GM21723 (cell line): ENCODE measurements at regions not wholly inside any gene's neighbourhood (a gene's known extent, or its start where the extent isn't known, plus 50 kb on each side); places are given as distances from the start of the nearest gene placed in this dataset.

Experiments used
- ATAC-seq: cut with Tn5 transposase; IDR thresholded peaks from one replicate; pipeline ENCODE4 v1.9.1; 2021; ENCODE audit warnings: mild to moderate bottlenecking, moderate library complexity; ENCODE audit not compliant: unreplicated experiment

DNA sequence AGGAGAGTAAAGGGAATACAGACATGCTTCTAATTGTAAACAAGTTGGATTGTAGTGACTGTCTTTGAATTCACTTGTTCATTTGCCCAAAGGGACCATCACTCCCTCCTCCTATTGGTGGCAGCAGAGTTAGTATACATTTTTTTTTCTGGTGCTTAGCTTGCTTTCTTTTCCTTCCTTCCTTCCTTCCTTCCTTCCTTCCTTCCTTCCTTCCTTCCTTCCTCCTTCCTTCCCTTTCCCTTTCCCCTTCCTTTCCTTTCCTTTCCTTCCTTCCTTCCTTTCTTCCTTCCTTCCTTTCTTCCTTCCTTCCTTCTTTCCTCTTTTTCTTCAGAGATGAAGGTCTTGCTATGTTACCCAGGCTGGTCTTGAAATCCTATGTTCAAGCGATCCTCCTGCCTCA is 94.8 kb upstream of the ATP6AP2 start:
- ATAC-seq, result no peak

DNA sequence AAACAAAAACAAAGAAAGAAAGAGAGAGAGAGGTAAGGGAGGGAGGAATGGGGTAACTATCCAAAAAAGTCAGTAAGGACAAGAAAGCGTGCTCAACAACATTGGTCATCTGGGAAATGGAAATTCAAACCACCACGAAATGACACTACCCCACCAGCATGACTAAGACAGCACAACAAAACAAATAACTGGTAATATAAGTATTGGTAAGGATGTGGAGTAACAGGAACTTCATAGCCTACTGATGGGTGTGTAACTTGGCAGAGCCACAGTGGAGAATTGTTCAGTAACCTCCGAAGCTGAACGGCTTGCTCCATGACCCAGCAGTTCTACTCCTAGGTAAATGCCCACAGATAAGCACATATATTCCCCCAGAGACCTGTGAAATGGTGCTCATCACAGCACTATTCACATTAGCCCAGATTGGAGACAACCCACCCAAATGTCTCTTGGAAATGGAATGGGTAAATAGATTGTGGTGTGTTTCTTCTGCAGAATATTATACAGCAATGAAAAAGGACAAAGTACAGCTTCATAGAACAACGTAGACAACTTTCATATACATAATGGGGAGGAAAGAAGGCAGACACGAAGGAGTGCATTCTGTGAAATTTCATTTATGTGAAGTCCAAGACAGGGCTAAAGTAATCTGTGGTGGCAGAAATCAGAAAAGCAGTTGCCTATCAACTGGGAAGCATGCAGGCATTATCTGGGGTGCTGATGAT is 95.5 kb upstream of the ATP6AP2 start:
- ATAC-seq, result no peak

DNA sequence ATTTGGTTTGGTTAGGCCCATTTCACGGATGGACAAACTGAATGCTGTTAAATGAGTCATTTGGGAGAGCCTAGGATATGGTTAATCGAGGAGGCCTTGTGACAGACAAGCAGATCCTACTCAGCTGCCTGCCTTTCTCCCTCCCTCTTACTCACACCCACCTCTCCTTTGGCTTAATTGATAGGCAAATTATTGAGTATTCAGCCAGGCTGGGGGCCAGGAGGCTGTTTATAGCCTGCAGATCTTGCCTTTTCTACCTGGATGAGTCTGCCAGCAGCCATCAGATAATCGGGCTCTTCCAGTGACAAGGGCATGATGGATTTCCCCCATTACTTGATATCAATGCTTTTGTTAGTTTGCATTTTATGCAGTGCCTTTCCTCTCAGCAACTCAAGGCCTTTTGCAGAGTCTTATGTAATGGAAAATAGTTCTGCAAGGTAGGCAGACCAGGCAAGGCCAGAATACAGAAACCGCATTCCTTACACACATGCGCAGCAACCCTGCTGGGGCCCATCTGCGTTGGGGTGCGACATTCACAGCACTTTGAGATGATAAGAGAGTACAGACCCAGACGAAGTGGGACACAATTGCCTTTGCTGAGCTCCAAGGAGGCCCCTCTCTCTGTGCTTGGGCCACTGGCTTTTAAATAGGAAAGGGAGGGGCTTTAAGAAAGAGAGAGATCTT is 96.2 kb upstream of the ATP6AP2 start:
- ATAC-seq, result no peak

DNA sequence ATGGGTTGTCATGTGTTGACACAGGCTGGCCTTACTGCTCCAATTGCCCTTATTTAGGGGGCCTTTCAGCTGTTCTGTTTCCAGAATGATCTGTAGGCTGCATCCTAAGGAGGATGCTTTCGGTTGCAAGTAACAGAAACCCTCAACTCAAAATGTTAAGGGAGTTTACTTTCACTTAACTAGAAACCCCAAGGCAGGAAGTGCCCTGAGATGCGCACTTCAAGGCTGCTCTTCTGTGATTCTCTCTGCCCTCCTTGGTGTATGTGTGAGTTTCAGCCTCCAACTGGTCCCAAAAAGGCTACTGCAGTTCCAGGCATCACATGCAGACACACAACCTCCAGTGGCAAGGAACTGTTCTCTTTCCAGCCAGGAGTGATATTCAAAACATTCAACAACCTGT is 97.3 kb upstream of the ATP6AP2 start:
- ATAC-seq, result no peak

DNA sequence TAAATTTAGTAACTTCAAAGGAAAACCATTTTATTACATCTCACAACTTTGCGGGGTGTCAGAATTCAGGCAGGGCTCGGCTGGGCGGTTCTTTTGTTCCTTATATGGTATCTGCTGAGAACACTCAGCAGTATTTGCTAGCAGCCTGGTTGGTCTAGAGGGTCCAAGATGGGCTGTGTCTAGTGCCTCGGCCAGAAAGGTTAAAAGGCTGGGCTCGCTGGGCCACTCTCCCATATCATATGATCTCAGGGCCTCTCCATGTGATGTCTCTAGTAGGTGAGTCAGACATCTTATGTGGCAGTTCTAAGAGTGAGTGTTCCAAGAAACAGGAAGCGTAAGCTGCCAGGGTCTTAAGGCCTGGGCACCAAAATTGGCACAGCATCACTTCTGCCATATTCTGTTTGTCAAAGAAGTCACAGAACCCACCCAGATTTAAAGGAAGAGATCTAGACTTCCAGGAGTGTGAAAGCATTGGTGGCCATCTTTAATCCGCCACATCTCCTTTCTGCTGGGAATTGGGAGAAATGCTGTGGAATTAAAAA is 100.9 kb upstream of the ATP6AP2 start:
- ATAC-seq, result no peak

DNA sequence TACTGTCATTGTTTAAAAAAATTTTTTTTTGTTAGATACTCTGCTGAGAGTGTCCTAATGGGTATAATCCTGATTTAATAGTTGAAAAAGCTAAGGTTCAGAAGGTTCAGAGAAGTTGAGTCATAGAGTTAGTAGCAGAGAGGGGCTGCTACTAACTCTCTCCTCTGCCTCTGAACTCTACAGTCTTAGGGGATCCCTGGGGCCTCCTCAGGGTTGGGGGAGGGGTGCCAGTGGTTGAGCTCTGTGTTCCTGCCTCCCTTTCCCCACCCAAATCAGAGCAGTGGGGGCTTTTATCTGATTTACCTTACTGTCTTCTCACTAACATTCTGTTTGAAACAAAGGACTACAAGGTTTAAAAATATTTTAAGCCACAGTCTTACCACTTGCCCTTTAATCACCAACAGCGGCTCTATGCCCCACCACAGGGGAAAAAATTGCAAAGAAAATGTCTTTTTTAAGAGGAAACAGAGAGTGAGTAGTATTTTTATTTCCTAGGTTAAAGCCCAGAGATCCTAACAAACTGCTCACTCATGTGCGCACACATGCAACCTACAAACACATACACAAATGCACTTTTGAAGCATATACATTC is 102.2 kb upstream of the ATP6AP2 start:
- no peak for ATAC-seq

DNA sequence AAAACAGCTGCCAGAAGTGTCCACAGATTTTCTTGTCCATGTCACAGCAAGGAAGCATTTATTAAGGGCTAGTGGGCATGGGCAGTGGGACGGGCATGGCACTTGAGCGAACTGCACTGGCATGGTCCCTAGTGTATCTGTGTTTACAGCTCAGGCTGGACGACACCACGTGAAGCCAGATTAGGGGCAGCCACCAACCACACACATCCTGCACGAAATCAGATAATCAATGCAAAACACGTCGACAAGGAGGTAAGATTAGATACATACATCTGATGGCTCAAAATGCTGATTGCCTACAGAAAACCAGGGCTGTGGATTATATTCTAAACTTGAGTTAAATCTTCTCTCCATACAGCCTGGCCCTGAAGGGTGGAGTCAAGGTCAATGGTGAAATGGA is 103.8 kb upstream of the ATP6AP2 start:
- no peak for ATAC-seq

DNA sequence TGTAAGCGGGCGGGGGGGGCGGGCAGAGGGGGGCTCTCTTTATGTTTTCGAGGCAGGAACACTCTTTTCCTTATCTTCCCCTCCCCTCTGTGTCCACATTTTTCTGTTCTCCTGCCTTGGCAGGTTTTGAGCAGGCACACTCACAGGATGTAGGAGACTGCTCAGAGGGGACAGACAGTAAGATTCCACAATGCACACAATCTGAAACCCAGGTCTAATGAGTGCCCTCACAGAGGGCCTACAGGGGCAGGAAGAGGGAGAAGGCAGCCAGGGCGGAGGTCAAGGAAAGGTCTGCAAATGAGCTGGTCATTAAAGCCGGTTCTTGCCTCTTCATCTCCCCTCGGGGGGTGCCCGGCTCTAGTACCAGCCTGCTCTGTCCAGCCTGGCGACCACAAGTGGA is 106.1 kb upstream of the ATP6AP2 start:
- ATAC-seq, result no peak

DNA sequence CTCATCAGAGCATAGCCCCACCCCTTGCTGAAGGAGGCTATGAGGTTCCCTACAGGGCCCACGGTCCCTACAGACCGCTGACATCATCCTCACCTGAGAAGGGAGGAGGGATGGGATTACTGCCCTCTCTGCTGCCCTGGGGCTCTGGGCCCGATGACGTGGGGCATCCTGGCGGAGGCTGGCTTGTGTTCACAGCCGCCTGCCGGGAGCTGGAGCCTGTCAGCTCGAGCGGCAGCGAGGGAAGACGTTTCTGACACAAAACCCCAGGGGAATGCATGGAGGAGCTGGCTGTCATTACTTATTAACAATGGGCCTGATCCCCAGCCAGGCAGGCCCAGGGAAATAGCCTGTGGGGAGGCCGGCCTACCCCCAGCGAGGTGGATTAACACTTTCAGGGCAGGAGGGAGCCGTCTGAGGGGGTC is 106.6 kb upstream of the ATP6AP2 start:
- ATAC-seq, result no peak

DNA sequence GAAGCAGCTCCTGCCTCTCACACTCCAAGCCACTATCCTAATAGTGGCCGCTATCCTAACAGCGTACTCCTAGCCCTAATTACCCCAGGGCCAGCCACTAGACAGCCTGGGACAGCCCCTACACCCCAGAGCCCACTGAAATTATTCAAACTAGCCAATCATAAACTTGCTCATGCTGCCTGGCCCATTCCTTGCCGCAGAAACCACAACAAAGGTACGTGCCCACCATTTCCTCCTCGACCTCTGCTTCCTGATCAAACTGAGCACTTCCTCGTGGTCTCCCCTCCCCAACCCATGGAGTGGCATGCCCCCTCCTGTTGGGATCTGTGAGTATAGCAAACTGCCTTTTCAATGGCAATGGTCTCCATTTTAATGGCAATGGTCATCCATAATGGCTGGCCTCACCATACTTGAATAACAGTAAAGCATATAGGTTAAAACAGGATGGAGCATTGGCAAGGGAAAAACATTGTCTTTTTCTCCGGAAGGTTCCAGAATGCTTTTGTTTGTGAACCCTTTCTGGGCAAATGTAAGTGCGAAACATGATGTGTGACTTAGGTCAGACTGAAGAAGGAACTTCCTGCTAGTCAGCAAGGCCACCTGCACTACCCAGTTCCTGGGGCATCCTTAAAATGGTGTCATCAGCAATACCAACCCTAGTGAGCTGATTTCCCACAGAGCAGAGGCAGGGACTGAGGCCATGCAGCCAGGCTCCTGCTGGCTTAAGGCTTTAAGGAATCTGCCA is 107.1 kb upstream of the ATP6AP2 start:
- ATAC-seq, result no peak

DNA sequence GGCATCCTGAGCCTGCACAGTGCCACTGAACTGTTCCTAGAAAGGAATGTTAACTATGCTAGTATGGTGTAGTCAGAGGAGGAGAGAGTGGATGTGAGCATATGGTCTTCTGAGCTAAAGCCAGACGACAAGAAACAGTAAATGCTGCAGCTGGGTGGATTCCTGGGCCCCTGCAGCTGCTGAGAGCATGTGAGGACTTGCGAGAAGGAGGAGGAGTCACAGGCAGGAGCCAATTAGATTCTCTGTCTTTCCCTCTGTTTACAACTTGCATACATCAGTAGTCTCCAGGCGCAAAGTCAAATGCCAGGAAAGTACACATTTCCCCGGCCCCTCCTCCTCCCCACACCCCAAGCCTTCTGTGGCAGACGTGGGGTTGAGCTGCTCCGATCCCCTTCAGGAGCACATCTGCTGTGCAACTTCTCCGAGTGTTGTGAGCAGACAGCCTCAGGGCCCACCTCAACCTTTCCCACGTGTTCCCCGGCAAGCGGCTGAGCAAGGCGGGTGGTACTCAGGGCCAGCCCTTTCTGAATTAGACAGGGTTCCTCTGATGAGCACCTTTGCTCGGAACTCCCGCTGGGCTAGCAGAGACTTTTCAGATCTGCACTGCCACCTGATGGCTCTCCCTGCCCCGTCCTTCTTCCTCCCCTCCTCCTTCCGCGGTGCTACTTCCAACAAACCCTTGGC is 108.7 kb upstream of the ATP6AP2 start:
- ATAC-seq, result no peak

DNA sequence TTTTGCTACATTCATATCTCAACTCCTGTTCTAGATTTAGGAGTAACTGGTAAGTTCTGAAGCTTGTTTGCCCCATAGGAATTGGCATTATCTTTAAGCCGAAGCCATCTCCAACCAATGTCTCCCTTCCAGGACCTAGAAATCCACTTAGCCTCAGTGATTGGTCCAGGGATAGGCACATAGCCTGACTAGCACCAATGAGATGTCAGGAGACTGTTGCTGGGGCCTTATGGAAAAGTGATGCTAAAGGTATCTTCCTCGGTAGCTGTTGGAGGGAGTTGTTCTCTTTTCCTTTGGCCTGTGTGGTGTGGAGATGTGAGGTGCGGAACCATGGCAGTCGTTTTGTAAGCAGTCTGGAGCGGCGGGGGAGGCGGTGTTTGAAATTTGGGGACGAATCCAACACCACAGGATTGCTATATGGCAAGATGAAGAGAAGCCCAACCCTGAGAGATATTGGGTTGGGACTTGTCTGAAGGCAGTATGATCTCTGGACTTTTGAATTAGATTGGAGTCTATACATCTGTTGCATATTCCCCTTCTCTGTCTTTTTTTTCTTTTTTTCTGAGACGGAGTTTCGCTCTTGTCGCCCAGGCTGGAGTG is 109.8 kb upstream of the ATP6AP2 start:
- no peak for ATAC-seq

DNA sequence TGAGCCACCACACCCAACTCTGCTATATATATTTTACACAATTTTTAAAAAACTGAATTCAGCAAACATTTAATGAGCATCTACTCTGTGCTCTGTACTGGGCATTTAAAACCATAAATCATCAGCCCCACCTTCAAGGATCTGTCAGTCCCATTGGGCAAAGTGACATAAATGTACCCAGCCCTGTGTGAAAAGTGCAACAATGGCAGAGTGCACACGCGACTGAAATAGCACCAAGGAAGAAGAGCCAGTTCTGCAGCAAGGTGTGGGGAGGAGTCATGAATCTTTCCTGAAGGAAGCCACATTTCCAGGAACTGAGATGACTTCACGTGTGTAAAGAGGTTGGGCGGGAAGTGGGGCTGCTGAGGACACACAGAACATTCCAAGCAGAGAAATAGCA is 111.5 kb upstream of the ATP6AP2 start:
- ATAC-seq, result no peak

DNA sequence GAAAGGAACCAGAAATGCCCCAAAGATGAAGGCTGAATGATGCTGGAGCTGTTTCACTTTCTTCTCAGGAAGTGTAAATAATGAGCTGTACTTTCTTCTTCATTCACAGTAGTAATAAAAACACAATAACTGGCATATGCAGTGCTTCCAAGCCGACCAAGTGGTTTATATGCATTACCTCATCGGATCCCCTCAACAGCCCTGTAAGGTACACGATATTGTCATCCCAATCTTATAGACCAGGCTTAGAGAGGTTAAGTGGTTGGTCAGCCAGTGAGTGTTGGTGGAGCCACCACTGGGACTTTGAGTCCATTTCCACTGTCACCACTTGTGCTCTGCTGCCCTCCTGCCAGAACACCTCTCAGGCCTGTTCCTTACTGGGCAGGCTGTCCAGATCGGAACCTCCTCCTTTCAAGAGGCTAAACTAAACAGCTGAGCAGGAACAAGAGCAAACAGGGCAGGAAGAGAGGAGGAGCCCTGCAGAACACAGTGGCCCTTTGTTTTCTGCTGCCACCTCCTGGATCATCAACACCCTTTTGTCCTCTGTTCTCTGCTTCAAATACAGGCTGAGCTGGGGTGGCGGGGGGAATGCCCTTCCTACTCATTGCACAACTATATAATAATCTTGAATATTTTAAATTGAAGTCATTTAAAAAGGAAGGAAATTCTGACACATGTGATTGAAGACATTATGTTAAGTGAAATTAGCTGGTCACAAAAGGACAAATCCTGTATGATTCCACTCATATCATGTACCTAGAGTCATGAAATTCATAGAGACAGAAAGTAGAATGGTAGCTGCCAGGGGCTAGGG is 112.5 kb upstream of the ATP6AP2 start:
- ATAC-seq, result peak; percentile 59

DNA sequence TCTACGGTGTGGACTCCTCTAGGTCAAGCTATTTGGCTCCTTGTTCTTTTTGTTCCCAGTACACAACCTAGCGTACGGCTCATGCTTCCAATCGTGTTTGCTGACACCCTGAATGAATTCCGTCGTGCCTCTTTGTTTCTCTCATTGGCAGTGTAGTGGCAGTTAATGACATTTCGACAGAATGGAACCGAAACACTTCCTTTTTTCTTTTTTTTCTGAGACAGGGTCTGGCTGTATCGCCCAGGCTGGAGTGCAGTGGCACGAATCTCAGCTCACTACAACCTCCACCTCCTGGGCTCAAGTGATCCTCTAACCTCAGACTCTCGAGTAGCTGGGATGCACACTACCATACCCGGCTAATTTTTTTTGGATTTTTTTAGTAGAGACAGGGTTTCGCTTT is 113.3 kb upstream of the ATP6AP2 start:
- ATAC-seq, result no peak

DNA sequence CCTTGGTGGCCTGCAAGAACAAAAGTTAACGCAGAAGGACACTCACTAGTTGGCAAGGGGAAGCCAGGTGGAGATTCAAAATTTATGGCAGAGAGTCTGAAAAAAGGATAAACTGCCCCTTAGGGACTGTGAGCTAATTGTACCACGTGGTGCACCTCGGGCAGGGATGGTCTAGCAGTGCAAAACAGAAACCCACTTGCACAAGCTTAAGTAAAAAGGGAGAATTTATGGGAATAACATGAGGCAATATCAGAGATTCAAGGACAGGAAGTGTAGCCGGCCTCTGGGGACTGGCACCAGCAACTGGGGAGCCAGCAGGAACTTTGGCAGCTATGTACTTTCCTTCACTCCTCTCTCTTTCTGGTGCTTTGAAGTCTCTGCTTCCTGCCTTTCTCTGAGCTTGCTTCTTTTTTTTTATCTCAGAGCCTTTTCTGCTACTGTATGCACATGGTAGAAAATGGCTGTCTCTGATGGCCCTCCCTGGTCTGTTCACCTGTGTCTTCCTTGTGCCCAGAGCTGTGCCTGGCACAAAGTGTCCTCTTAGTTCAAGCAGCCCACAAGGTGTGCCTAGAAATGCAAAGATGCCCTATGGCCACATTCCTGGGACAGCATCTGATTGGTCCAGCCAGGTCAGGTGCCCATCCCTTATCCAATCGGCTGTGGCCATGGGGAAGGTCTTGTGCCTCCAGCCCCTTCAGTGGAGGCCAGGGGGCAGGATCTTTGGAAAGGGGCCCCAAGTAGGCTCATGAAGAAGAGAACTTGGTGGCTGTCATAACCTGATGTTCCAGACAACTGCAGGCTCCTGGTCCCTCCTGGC is 114.8 kb upstream of the ATP6AP2 start:
- no peak for ATAC-seq

DNA sequence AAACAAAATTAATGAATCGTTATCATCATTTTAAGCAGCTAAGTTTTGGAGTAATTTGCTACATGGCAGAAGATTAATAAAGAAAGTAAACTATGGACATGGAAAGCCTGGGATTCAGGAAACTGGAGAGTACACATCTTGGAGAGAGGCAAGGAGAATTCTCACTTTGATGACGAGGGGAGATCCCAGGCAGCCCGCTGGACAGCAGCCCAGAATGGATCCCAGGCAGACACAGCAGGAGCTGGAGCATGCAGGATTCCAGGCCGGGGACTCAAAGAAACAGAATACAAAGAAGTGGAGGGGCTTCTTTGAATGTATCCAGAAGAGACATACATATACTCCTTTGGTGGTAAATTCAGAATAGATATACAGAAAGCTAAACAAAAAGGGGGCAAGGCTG is 118.0 kb upstream of the ATP6AP2 start:
- ATAC-seq, result no peak

DNA sequence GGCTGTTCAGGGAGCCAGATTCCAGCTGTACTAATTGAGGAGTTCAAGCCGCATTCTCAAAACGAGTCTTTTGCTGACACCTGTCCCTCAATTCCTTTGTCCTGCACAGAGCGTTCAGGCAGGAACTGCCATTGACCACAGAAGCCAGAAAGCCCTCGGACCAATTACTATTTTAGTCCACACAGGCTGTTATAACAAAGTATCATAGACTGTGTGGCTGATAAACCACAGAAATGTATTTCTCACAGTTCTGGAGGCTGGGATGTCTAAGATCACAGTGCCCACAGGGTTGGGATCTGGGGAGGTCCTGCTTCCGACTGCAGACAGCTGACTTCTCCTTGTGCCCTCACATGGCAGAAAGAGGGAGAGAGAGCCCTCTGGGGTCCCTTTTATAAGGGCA is 119.8 kb upstream of the ATP6AP2 start:
- ATAC-seq, result no peak
